ENCODE measurements at regions not wholly inside any gene's neighbourhood (a gene's known extent, or its start where the extent isn't known, plus 50 kb on each side); places are given as distances from the start of the nearest gene placed in this dataset.
"Not testable (repeated sequence)": the region's sequence is repeated elsewhere in the genome, so short reads cannot be mapped to it uniquely, and the experiment has no call there.

DNA sequence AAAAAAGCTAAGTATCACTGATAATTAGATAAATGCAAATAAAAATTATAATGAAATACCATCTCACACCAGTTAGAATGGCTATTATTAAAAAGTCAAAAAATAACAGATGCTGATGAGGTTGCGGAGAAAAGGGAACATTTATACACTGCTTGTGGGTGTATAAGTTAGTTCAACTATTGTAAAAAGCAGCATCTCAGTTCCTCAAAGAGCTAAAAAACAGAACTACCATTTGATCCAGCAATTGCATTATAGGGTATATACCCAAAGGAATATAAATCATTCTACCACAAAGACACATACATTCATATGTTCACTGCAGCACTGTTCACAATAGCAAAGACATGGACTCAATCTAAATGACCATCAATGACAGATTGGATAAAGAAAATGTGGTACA is 120.3 kb upstream of the ZBED5 start:
- Mint-ChIP-seq H3K4me3 (no peak overlapping the region), H3K36me3 (no peaks in the 10 kb centered on the region), H3K4me1 (no peaks in the 10 kb centered on the region), H3K9me3 (no peaks in the 10 kb centered on the region), H3K27ac (no peak overlapping the region)
- ATAC-seq = no peak
- DNase-seq (ENCODE audit: low spot score in 2 of 2) = no peak

DNA sequence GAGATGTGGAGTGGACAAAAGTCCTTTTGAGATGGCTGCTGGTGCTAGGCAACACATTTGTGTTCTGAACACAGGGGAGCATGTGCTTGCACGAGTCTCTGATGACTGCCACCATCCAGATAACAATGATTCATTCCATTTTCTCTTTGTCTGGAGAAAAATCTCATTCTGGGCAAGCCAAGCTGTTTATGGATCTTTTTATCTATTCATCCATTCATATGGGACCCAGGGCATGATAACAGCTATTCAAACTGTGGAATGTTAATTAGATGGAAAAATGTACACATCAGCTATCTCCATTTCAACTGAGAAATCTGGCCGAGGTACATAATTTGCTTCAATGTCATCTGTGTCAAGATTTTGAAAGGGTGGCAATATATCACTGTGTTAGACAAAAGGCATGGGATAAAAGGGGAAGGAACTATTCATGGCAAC is 117.5 kb upstream of the ZBED5 start:
- H3K4me3 Mint-ChIP-seq = no peak overlapping the region
- ATAC-seq = no peak
- no peak overlapping the region for H3K27ac Mint-ChIP-seq
- DNase-seq (ENCODE audit: low spot score in 2 of 2) = no peak
- H3K4me1 Mint-ChIP-seq = no peaks in the 10 kb centered on the region
- H3K36me3 Mint-ChIP-seq = no peaks in the 10 kb centered on the region
- no peaks in the 10 kb centered on the region for H3K9me3 Mint-ChIP-seq

DNA sequence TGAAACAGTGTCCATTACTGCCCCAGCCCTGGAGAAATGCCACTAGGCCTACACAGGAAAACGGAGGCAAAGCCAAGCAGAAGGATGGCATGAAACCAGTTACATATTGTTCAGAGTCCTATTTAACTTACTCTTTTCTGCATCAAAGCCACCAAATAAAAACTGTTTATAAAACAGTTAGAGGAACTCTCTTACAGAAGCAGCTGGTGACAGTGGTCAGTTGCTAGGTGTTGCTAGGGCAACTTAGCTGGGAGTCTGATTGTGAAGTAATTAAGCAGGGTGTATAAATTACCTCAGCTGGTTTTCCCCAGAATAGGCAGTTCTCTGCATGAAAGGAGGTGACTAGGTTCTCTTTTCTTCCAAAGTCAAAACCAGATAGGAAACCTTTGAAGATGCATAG is 115.6 kb upstream of the ZBED5 start:
- Mint-ChIP-seq H3K27ac (no peak overlapping the region), H3K36me3 (no peaks in the 10 kb centered on the region), H3K9me3 (no peaks in the 10 kb centered on the region), H3K4me3 (no peak overlapping the region), H3K4me1 (no peaks in the 10 kb centered on the region)
- ATAC-seq (no peak), DNase-seq (ENCODE audit: low spot score in 2 of 2) (no peak)

DNA sequence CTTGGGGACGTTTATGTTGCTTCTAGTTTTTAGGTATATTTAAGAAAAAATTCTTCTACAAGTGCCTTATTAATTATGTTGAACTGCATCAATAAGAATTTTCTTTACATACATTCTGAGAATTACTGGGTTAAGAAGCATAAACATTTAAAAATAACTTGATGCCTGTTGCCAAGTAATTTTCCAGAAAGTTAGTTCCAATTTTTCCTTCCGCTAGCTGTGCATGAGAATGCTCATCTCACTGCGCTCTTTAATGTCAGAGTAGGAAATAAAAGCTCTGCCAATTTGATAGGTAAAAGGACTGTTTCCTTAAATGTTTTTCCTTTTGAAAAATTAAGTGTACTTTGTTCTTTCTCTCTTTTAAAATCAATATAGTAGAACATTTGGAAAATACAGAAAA is 113.1 kb upstream of the ZBED5 start:
- Mint-ChIP-seq H3K27ac (no peak overlapping the region), H3K4me1 (no peaks in the 10 kb centered on the region), H3K4me3 (no peak overlapping the region), H3K36me3 (no peaks in the 10 kb centered on the region), H3K9me3 (no peaks in the 10 kb centered on the region)
- ATAC-seq (no peak), DNase-seq (ENCODE audit: low spot score in 2 of 2) (no peak)

DNA sequence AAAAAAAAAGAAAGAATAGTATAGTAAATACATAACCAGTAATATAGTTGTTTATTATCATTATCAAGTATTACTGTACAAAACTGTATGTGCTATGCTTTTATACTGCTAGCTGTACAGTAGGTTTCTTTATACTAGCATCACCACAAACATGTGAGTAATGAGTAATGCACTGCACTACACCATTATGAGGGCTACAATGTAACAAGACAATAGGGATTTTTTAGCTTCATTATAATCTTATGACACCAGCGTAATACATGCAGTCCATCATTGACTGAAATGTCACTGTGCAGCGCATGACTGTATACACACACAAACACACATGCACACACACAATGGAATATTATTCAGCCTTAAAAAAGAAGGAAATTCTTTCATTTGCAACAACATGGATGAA is 111.5 kb upstream of the ZBED5 start:
- Mint-ChIP-seq H3K27ac (no peak overlapping the region), H3K4me1 (no peaks in the 10 kb centered on the region), H3K36me3 (no peaks in the 10 kb centered on the region), H3K4me3 (no peak overlapping the region), H3K9me3 (no peaks in the 10 kb centered on the region)
- DNase-seq (ENCODE audit: low spot score in 2 of 2) = no peak
- no peak for ATAC-seq

DNA sequence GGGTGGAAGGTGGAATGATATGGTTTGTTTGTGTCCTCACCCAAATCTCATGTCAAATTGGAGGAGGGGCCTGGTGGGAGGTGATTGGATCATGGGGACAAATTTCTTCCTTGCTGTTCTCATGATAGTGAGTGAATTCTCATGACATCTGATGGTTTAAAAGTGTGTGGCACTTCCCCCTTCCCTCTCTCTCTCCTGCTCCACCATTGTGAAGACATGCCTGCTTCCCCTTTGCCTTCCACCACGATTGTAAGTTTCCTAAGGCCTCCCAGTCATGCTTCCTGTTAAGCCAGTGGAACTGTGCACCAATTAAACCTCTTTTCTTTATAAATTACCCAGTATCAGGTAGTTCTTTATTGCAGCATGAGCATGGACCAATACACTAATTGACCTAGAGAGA is 99.0 kb upstream of the ZBED5 start:
- not testable (repeated sequence) for ATAC-seq; H3K36me3 Mint-ChIP-seq; H3K4me1 Mint-ChIP-seq; DNase-seq (ENCODE audit: low spot score in 2 of 2); H3K4me3 Mint-ChIP-seq; H3K9me3 Mint-ChIP-seq; H3K27ac Mint-ChIP-seq

DNA sequence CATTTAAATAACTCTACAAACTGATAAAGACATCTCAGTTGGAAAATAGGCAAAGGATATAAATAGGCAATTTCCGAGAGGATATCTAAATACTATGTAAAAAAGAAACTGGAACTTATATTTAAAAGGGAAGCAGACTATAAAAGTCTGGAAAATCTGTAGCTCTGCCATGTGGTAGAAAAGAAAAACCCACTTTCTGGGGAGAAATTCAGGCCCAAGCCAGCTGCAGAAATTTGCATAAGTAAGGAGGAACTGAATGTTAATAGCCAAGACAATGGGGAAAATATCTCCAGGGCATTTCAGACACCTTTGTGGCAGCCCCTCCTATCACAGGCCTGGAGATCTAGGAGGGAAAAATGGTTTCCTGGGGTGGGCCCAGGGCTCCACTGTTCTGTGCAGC is 97.8 kb upstream of the ZBED5 start:
- Mint-ChIP-seq H3K27ac (no peak overlapping the region), H3K9me3 (peaks cover 8% of the 10 kb centered on the region), H3K36me3 (no peaks in the 10 kb centered on the region), H3K4me3 (no peak overlapping the region), H3K4me1 (no peaks in the 10 kb centered on the region)
- ATAC-seq = no peak
- DNase-seq (ENCODE audit: low spot score in 2 of 2) = no peak

DNA sequence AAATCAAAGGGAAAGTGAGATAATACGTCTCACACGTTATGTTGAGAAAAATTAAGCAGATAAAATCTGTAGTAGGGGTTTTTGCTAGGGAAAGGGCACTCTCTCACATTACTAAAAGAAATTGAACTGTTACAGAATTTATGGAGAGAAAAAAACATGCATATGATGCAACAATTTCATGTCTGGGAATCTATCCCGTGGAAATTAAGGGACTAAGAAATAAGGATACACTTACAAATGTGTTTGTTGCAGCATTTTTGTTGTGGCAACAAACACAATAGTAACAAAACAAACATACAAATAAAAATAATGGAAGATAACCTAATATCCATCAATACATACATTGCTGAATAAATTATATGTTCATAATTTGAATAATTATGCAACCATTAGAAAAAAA is 96.3 kb upstream of the ZBED5 start:
- ATAC-seq (no peak), DNase-seq (ENCODE audit: low spot score in 2 of 2) (no peak)
- peaks cover 2% of the 10 kb centered on the region for H3K9me3 Mint-ChIP-seq
- no peak overlapping the region for H3K4me3 Mint-ChIP-seq
- H3K4me1 Mint-ChIP-seq = no peaks in the 10 kb centered on the region
- H3K27ac Mint-ChIP-seq = no peak overlapping the region
- no peaks in the 10 kb centered on the region for H3K36me3 Mint-ChIP-seq

DNA sequence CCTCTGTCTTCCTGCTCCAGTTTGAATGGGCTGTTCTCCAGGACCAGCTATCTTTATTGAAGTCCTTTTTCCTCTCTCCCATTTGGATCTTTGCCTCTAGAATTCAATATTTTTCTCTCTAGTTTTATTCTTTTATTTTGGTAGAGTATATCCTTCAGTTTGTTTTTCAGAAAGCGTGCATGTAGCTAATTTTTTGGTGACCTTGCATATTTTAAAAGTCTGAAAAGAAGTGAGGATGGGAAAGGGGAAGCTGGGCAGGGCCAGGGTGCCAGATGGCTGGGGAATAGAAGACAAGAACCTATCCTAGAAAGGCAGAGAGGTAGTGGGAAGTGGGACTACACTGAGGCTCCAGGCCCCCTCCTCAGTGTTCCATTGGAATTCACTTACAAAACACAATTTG is 95.0 kb upstream of the ZBED5 start:
- Mint-ChIP-seq H3K4me3 (no peak overlapping the region), H3K36me3 (no peaks in the 10 kb centered on the region), H3K4me1 (no peaks in the 10 kb centered on the region), H3K9me3 (no peaks in the 10 kb centered on the region), H3K27ac (no peak overlapping the region)
- ATAC-seq (no peak), DNase-seq (ENCODE audit: low spot score in 2 of 2) (no peak)

DNA sequence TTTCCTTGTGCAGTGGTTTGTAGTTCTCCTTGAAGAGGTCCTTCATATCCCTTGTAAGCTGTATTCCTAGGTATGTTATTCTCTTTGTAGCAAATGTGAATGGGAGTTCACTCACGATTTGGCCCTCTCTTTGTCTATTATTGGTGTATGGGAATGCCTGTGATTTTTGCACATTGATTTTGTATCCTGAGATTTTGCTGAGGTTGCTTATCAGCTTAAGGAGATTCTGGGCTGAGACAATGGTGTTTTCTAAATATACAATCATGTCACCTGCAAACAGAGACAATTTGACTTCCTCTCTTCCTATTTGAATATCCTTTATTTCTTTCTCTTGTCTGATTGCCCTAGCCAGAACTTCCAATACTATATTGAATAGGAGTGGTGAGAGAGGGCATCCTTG is 90.1 kb upstream of the ZBED5 start:
- not testable (repeated sequence) for H3K4me3 Mint-ChIP-seq; ATAC-seq; H3K27ac Mint-ChIP-seq; H3K36me3 Mint-ChIP-seq; DNase-seq (ENCODE audit: low spot score in 2 of 2); H3K9me3 Mint-ChIP-seq; H3K4me1 Mint-ChIP-seq

DNA sequence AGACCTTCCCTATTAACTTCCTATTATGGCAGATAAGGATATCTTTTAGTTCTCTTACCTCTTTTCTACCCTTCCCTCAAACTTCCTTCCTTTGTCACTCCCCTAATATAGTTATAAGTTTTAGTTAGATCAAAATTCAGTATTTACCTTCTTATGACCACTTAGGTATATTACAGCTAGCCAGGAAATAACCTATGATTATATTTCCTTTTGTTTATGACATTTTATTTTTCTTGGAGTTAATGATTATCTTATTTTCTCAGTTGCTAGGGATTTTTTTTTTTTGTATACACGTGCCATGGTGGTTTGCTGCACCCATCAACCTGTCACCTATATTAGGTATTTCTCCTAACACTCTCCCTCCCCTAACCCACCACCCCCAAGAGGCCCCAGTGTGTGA is 88.2 kb upstream of the ZBED5 start:
- Mint-ChIP-seq H3K36me3 (no peaks in the 10 kb centered on the region), H3K9me3 (no peaks in the 10 kb centered on the region), H3K4me1 (peaks cover 5% of the 10 kb centered on the region), H3K4me3 (no peak overlapping the region), H3K27ac (no peak overlapping the region)
- no peak for DNase-seq (ENCODE audit: low spot score in 2 of 2)
- ATAC-seq = no peak

DNA sequence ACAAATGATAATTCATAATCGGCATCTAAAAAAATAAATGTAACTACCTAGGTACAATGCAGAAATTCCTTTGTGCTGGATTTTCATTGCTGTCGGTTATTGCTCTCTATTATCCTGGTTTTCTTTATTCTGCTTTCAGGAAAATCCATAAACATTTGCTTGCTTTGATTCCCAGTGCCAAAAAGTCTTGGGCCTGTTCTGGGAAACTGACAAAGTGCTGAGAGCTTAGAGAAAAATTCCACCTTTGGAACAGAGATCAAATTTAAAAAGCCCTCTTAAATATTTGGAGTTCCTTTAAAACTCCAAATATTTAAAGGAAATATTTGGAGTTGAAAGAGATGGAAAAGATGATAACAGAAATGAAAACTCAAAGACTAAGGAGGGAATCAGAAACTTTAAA is 87.3 kb upstream of the ZBED5 start:
- DNase-seq (ENCODE audit: low spot score in 2 of 2) (no peak), ATAC-seq (no peak)
- Mint-ChIP-seq H3K27ac (no peak overlapping the region), H3K9me3 (no peaks in the 10 kb centered on the region), H3K4me1 (peaks cover 5% of the 10 kb centered on the region), H3K36me3 (no peaks in the 10 kb centered on the region), H3K4me3 (no peak overlapping the region)

DNA sequence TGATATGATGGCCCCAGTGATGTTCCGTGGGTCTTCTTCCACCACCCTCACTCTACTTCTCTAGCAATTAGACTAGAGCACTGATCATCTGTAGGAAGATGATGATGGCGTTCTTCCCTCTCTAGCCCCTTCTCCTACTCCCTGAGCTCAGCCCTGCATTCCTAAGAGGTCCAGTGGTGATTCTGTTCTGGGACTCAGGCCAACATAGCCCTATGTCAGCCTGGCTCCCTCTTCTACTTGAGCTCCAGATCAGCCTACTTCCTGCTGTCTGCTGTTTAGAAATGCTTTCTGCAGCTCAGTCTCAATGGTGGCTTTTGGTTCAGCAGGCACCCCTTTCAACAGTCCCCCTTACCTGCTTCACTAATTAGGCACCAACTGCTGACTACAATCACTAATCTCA is 86.1 kb upstream of the ZBED5 start:
- H3K4me1 Mint-ChIP-seq = peaks cover 5% of the 10 kb centered on the region
- ATAC-seq (no peak), DNase-seq (ENCODE audit: low spot score in 2 of 2) (no peak)
- H3K4me3 Mint-ChIP-seq = no peak overlapping the region
- no peak overlapping the region for H3K27ac Mint-ChIP-seq
- no peaks in the 10 kb centered on the region for H3K36me3 Mint-ChIP-seq
- H3K9me3 Mint-ChIP-seq = no peaks in the 10 kb centered on the region

DNA sequence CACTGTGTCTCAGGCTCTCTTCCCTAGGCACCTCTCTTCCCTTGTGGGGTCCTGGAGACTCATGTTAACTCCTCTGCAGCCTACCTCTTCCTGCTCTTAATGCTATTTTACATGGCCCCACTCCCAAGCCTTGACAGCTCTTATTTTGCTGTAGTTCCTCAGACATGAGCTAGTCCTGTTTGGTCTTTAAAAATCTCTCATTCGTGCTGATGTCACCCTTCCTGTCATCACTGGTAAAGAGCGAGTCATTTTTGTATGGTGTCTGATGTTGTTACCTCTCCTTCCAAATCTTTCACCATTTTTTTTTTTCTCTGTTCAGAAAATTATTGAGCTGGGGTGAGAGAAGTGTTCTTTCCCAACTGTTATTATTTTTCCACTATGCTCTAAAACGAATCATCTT is 84.8 kb upstream of the ZBED5 start:
- no peaks in the 10 kb centered on the region for H3K36me3 Mint-ChIP-seq
- H3K4me1 Mint-ChIP-seq = peaks cover 5% of the 10 kb centered on the region
- no peaks in the 10 kb centered on the region for H3K9me3 Mint-ChIP-seq
- no peak overlapping the region for H3K27ac Mint-ChIP-seq
- no peak overlapping the region for H3K4me3 Mint-ChIP-seq
- no peak for DNase-seq (ENCODE audit: low spot score in 2 of 2)
- peak; percentile 71 for ATAC-seq

DNA sequence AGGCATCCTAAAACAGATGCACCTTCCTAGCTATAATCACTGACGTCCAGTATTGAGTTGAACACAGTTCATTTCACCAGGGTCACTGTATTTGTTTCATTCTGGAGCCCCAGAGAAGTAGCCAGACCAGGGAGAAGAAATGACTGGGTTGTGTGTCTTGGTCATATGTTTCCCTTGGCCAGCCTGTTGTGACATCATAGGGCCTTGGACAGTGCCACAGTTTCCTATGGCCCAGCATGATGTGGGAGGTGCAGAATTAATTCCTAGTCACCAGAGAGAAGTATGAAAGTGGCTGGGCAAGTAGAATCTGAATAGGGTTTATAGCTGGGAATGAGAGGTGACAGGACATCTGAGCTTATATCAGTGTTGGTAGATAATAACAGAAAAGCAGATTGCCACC is 84.0 kb upstream of the ZBED5 start:
- ATAC-seq (no peak), DNase-seq (ENCODE audit: low spot score in 2 of 2) (no peak)
- Mint-ChIP-seq H3K36me3 (no peaks in the 10 kb centered on the region), H3K9me3 (no peaks in the 10 kb centered on the region), H3K27ac (no peak overlapping the region), H3K4me3 (no peak overlapping the region), H3K4me1 (peaks cover 5% of the 10 kb centered on the region)

DNA sequence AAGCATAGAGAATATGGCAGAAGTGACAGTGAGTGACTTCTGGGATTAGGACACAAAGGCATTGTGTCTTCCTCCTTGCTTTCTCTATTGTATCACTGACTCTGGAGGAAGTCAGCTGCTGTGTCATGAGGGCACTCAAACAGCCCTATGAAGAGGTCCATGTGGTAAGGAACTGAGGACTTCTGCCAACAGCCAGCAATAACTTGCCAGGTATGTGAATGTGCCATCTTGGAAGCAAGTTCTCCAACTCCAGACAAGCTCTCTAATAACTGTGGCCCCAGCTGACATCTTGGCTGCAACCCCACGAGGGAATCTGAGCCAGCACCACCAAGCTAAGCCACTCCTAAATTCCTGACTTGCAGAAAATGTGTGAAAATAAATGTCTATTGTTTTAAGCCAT is 83.6 kb upstream of the ZBED5 start:
- no peak overlapping the region for H3K27ac Mint-ChIP-seq
- H3K4me3 Mint-ChIP-seq = no peak overlapping the region
- H3K36me3 Mint-ChIP-seq = no peaks in the 10 kb centered on the region
- ATAC-seq = no peak
- H3K4me1 Mint-ChIP-seq = peaks cover 5% of the 10 kb centered on the region
- DNase-seq (ENCODE audit: low spot score in 2 of 2) = no peak
- H3K9me3 Mint-ChIP-seq = no peaks in the 10 kb centered on the region

DNA sequence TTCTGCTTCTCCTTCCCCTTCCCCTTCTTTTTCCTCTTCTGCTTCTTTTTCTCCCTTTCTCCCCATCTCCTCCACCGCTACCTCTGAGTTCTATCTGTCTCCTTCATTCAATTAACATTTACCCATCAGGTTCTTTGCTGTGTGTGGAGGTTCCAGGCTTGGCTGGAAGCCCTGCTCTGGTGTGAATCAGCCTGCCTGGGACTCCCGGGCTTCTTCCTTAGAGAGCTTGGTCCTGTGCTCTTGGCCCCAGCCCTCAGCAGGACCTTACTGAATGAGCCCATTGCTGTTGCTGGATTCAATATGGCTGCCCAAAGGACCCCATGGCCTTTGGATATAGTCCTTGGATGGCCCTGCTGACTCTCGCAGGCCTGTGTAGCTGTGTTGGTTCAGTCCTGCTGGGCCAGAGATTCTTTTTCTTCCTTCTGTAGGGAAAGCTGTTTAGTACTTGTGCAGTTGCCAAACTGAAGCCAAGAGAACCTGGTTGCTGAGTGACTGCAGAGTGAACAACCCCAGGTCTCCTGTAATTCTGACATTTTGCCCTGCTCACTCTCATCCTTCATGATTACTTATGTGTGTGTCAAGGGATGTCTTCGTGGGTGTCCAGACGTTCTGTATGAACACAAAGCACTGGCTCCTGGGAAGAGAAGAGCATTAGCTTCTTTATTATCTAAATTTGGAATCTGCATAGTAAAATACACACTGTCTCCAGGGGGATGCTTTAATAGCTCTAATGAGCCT is 81.0 kb upstream of the ZBED5 start:
- Mint-ChIP-seq H3K36me3 (no peaks in the 10 kb centered on the region), H3K4me1 (peaks cover 10% of the 10 kb centered on the region), H3K27ac (peak overlapping the region; percentile 36), H3K9me3 (no peaks in the 10 kb centered on the region), H3K4me3 (no peak overlapping the region)
- DNase-seq (ENCODE audit: low spot score in 2 of 2) (no peak), ATAC-seq (no peak)
